ENCODE measurements at regions not wholly inside any gene's neighbourhood (a gene's known extent, or its start where the extent isn't known, plus 50 kb on each side); places are given as distances from the start of the nearest gene placed in this dataset.

GRCh38 chr20:17810062-17810631 lies 110.4 kb downstream of the BANF2 start:
- no peak for DNase-seq

- no peak for DNase-seq
Measured at GRCh38 chr20:17809362-17810061, 109.7 kb downstream of the BANF2 start.

- no peak for DNase-seq
Measured at GRCh38 chr20:17808782-17809181, 109.0 kb downstream of the BANF2 start.

GRCh38 chr20:17808357-17808756 lies 108.6 kb downstream of the BANF2 start:
- DNase-seq, result no peak

- no peak for DNase-seq
Measured at GRCh38 chr20:17807651-17808050, 107.9 kb downstream of the BANF2 start.

GRCh38 chr20:17806739-17807441 lies 107.1 kb downstream of the BANF2 start:
- DNase-seq, result no peak

GRCh38 chr20:17806107-17806506 lies 106.3 kb downstream of the BANF2 start:
- DNase-seq, result no peak

GRCh38 chr20:17803765-17804164 lies 104.0 kb downstream of the BANF2 start:
- no peak for DNase-seq

- DNase-seq, result no peak
Measured at GRCh38 chr20:17799575-17800227, 99.9 kb downstream of the BANF2 start.

- no peak for DNase-seq
Measured at GRCh38 chr20:17798601-17799000, 98.8 kb downstream of the BANF2 start.

- DNase-seq, result no peak
Measured at GRCh38 chr20:17797579-17797978, 97.8 kb downstream of the BANF2 start.

GRCh38 chr20:17797161-17797560 lies 97.4 kb downstream of the BANF2 start:
- no peak for DNase-seq

GRCh38 chr20:17796091-17796563 lies 96.4 kb downstream of the BANF2 start:
- no peak for DNase-seq

- DNase-seq, result no peak
Measured at GRCh38 chr20:17795501-17796071, 95.8 kb downstream of the BANF2 start.

GRCh38 chr20:17795003-17795402 lies 95.2 kb downstream of the BANF2 start:
- no peak for DNase-seq

- DNase-seq, result no peak
Measured at GRCh38 chr20:17794400-17794799, 94.6 kb downstream of the BANF2 start.

GRCh38 chr20:17793986-17794385 lies 94.2 kb downstream of the BANF2 start:
- no peak for DNase-seq

- no peak for DNase-seq
Measured at GRCh38 chr20:17790296-17790695, 90.5 kb downstream of the BANF2 start.

- no peak for DNase-seq
Measured at GRCh38 chr20:17787816-17788215, 88.0 kb downstream of the BANF2 start.

GRCh38 chr20:17786221-17786718 lies 86.5 kb downstream of the BANF2 start:
- DNase-seq, result no peak

Data from NCI-H2171 (cell line).